Nephron (organoid): ENCODE measurements at regions not wholly inside any gene's neighbourhood (a gene's known extent, or its start where the extent isn't known, plus 50 kb on each side); places are given as distances from the start of the nearest gene placed in this dataset.

ENCODE experiments used
- H3K27ac Mint-ChIP-seq, 3 experiments: 2 replicates each; pipeline ENCODE4 v1.8.0; 2020; ENCODE audit warnings: mixed read lengths in 3 of 3, mild to moderate bottlenecking in 2 of 3, moderate library complexity in 1 of 3
- H3K27me3 Mint-ChIP-seq: 2 replicates; pipeline ENCODE4 v1.8.0; 2021; ENCODE audit warnings: low read depth, mild to moderate bottlenecking, moderate library complexity, mixed read lengths
- H3K36me3 Mint-ChIP-seq: 2 replicates; pipeline ENCODE4 v1.8.0; 2020; ENCODE audit warnings: low read depth, mixed read lengths
- H3K4me1 Mint-ChIP-seq: 2 replicates; pipeline ENCODE4 v1.8.0; 2020; ENCODE audit warnings: mixed read lengths
- H3K4me3 Mint-ChIP-seq, 3 experiments: 2 replicates each; pipeline ENCODE4 v1.8.0; 2020; ENCODE audit warnings: mild to moderate bottlenecking in 3 of 3, mixed read lengths in 3 of 3, moderate library complexity in 2 of 3
- H3K9me3 Mint-ChIP-seq: 2 replicates; pipeline ENCODE4 v1.8.0; 2020; ENCODE audit warnings: mixed read lengths
- TF ChIP-seq, protein P1 (sequence below), 3 experiments: fragments of 200-600 bp; sonication (generic); IDR thresholded peaks; one replicate each; pipeline ENCODE4 v1.5.0; 2021; ENCODE audit warnings: antibody characterized with exemption in 3 of 3; ENCODE audit not compliant: unreplicated experiment in 3 of 3

GRCh38 chr12:92294676-92295440 lies 149.2 kb upstream of the BTG1 start:
- Mint-ChIP-seq H3K27ac (no peak overlapping the region), H3K36me3 (no peaks in the 10 kb centered on the region), H3K4me3 (no peak overlapping the region), H3K27me3 (no peaks in the 10 kb centered on the region), H3K9me3 (no peaks in the 10 kb centered on the region), H3K4me1 (no peaks in the 10 kb centered on the region)
- TF ChIP-seq, protein P1, sequence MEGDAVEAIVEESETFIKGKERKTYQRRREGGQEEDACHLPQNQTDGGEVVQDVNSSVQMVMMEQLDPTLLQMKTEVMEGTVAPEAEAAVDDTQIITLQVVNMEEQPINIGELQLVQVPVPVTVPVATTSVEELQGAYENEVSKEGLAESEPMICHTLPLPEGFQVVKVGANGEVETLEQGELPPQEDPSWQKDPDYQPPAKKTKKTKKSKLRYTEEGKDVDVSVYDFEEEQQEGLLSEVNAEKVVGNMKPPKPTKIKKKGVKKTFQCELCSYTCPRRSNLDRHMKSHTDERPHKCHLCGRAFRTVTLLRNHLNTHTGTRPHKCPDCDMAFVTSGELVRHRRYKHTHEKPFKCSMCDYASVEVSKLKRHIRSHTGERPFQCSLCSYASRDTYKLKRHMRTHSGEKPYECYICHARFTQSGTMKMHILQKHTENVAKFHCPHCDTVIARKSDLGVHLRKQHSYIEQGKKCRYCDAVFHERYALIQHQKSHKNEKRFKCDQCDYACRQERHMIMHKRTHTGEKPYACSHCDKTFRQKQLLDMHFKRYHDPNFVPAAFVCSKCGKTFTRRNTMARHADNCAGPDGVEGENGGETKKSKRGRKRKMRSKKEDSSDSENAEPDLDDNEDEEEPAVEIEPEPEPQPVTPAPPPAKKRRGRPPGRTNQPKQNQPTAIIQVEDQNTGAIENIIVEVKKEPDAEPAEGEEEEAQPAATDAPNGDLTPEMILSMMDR (IDR thresholded peaks at IDR 0.05; ENCODE audit: unreplicated experiment in 3 of 3) = no peak

- Mint-ChIP-seq H3K27ac (no peak overlapping the region), H3K27me3 (no peaks in the 10 kb centered on the region), H3K9me3 (no peaks in the 10 kb centered on the region), H3K4me1 (no peaks in the 10 kb centered on the region), H3K4me3 (no peak overlapping the region), H3K36me3 (no peaks in the 10 kb centered on the region)
- TF ChIP-seq, protein P1 (IDR thresholded peaks at IDR 0.05; ENCODE audit: unreplicated experiment in 3 of 3) = no peak
Observed at GRCh38 chr12:92292016-92292415, 146.4 kb upstream of the BTG1 start.

GRCh38 chr12:92290886-92291285 lies 145.2 kb upstream of the BTG1 start:
- Mint-ChIP-seq H3K27ac (no peak overlapping the region), H3K4me3 (no peak overlapping the region), H3K36me3 (no peaks in the 10 kb centered on the region), H3K9me3 (no peaks in the 10 kb centered on the region), H3K4me1 (no peaks in the 10 kb centered on the region), H3K27me3 (no peaks in the 10 kb centered on the region)
- TF ChIP-seq, protein P1 (IDR thresholded peaks at IDR 0.05; ENCODE audit: unreplicated experiment in 3 of 3) = no peak

DNA sequence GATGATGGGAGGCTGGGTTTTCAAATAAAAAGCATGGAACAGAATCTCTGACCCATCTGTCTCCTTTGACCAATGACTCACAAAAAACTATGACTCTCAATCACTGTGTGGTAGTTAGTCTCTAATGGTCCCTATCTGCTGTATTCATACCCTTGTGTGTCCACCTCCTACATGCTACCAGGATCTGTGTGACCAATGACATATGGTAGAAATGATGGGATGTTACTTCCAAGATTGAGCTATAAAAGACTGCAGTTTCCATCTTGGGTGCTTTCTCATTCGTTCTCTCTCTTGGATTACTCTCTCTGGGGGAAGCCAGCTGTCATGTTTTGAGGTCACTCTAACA lies 144.7 kb upstream of the BTG1 start:
- H3K27ac Mint-ChIP-seq = no peak overlapping the region
- no peaks in the 10 kb centered on the region for H3K36me3 Mint-ChIP-seq
- no peaks in the 10 kb centered on the region for H3K9me3 Mint-ChIP-seq
- TF ChIP-seq, protein P1 (IDR thresholded peaks at IDR 0.05; ENCODE audit: unreplicated experiment in 3 of 3) = no peak
- H3K27me3 Mint-ChIP-seq = no peaks in the 10 kb centered on the region
- H3K4me1 Mint-ChIP-seq = no peaks in the 10 kb centered on the region
- no peak overlapping the region for H3K4me3 Mint-ChIP-seq

- Mint-ChIP-seq H3K4me3 (no peak overlapping the region), H3K9me3 (peaks cover 2% of the 10 kb centered on the region), H3K36me3 (no peaks in the 10 kb centered on the region), H3K27me3 (no peaks in the 10 kb centered on the region), H3K27ac (no peak overlapping the region), H3K4me1 (no peaks in the 10 kb centered on the region)
- TF ChIP-seq, protein P1 (IDR thresholded peaks at IDR 0.05; ENCODE audit: unreplicated experiment in 3 of 3) = no peak
Observed at GRCh38 chr12:92289629-92290349, 144.1 kb upstream of the BTG1 start.
